GM12878 (cell line): ENCODE measurements at regions not wholly inside any gene's neighbourhood (a gene's known extent, or its start where the extent isn't known, plus 50 kb on each side); places are given as distances from the start of the nearest gene placed in this dataset.

Experiments
- ATAC-seq: fragments of 200-7000 bp; cut with Tn5 transposase; 3 replicates; pipeline ENCODE4 v1.9.1; 2020; ENCODE audit warnings: mild to moderate bottlenecking, moderate library complexity
- BruUV-seq: library from RNA; stranded (reverse); fragments of 400-500 nt; replicated peaks from 2 replicates; lab custom pipeline; 2021; lab: Mats Ljungman, UMichigan
- CTCF ChIA-PET: fragments of 300-600 bp; sonication (Branson Sonifier 250); formaldehyde crosslinking; extraction: SDS; loops from one replicate; lab custom pipeline; 2021; ENCODE audit warnings: inconsistent platforms; lab: Yijun Ruan, JAX
- POLR2A ChIA-PET: fragments of 350-600 bp; formaldehyde crosslinking; extraction: SDS; loops from one replicate; lab custom pipeline; 2021; ENCODE audit warnings: inconsistent platforms; lab: Charles Lee
- RAD21 ChIA-PET: fragments of 300-600 bp; sonication (Branson Sonifier 250); formaldehyde crosslinking; loops from one replicate; lab custom pipeline; 2023; ENCODE audit warnings: antibody characterized with exemption; ENCODE audit not compliant: unreplicated experiment; lab: Charles Lee
- SMC1A ChIA-PET: fragments of 300-600 bp; sonication (Branson Sonifier 250); formaldehyde crosslinking; loops from one replicate; lab custom pipeline; 2023; ENCODE audit not compliant: unreplicated experiment, uncharacterized antibody; lab: Charles Lee
- DNase-seq: peaks from one replicate; pipeline ENCODE4 v3.0.0-alpha.2; 2011; ENCODE audit warnings: low read depth, low spot score
- FAIRE-seq: peaks from 3 replicates; lab custom pipeline; 2011; peaks lifted over from hg19 to GRCh38; lab: Jason Lieb, UNC
- H2AFZ ChIP-seq: 2 replicates; pipeline ENCODE4 v1.6.0; 2011; ENCODE audit warnings: low read depth, low read length, control low read depth; ENCODE audit not compliant: control insufficient read depth
- H3K27ac ChIP-seq: 2 replicates; pipeline ENCODE4 v1.5.1; 2011; ENCODE audit warnings: control low read depth; ENCODE audit not compliant: control insufficient read depth, insufficient read depth
- H3K27me3 ChIP-seq, 2 experiments: replicated peaks in 1 of 2; 2 replicates each; pipeline versions ENCODE4 v1.6.0 to v1.6.1; 2011; ENCODE audit warnings: low read length in 1 of 2; ENCODE audit not compliant: control insufficient read depth in 2 of 2, insufficient read depth in 2 of 2
- H3K36me3 ChIP-seq, 2 experiments: 2 replicates each; pipeline ENCODE4 v1.5.1; 2011; ENCODE audit warnings: low read length in 1 of 2; ENCODE audit not compliant: control insufficient read depth in 2 of 2, insufficient read depth in 2 of 2
- H3K4me1 ChIP-seq: 2 replicates; pipeline ENCODE4 v1.6.1; 2011; ENCODE audit warnings: mild to moderate bottlenecking, low read length, moderate library complexity, mixed read lengths; ENCODE audit not compliant: control insufficient read depth, insufficient read depth
- H3K4me2 ChIP-seq: 2 replicates; pipeline ENCODE4 v1.6.0; 2011; ENCODE audit warnings: control low read depth; ENCODE audit not compliant: control insufficient read depth, insufficient read depth
- H3K4me3 ChIP-seq: fragments of 200-600 bp; sonication (generic); 2 replicates; pipeline ENCODE4 v1.5.1; 2016
- H3K79me2 ChIP-seq: 2 replicates; pipeline ENCODE4 v1.6.0; 2011; ENCODE audit warnings: low read length; ENCODE audit not compliant: control insufficient read depth, insufficient read depth
- H3K9ac ChIP-seq: 2 replicates; pipeline ENCODE4 v1.8.0; 2011; ENCODE audit warnings: low read length, control low read depth, mixed read lengths; ENCODE audit not compliant: control insufficient read depth, insufficient read depth
- H3K9me3 ChIP-seq: replicated peaks from 3 replicates; pipeline ENCODE4 v1.5.1; 2011; ENCODE audit warnings: mild to moderate bottlenecking, low read length; ENCODE audit not compliant: control insufficient read depth, insufficient read depth
- H4K20me1 ChIP-seq: 2 replicates; pipeline ENCODE4 v1.6.0; 2011; ENCODE audit not compliant: control insufficient read depth, insufficient read depth
- BACH1 ChIP-seq: fragments of 450-650 bp; IDR thresholded peaks from 2 replicates; pipeline ENCODE4 v1.6.1; 2017; ENCODE audit warnings: mild to moderate bottlenecking, borderline replicate concordance
- CHD2 ChIP-seq: IDR thresholded peaks from 2 replicates; pipeline ENCODE4 v1.6.1; 2011; ENCODE audit warnings: low read depth, low read length, improper control_type of control experiment, borderline replicate concordance
- EED ChIP-seq: sonication (generic); IDR thresholded peaks from 2 replicates; pipeline ENCODE4 v1.6.1; 2016; ENCODE audit warnings: antibody characterized with exemption, low read depth
- FOXK2 ChIP-seq: fragments of 450-650 bp; IDR thresholded peaks from 2 replicates; pipeline ENCODE4 v1.6.1; 2017; ENCODE audit warnings: mild to moderate bottlenecking, moderate library complexity
- GATAD2B ChIP-seq: fragments of 450-650 bp; conservative IDR thresholded peaks from 2 replicates; pipeline ENCODE4 v1.6.1; 2017; ENCODE audit warnings: low read depth, mild to moderate bottlenecking, moderate library complexity
- JUND ChIP-seq: IDR thresholded peaks from 2 replicates; pipeline ENCODE4 v1.6.1; 2012; ENCODE audit warnings: low read depth, mild to moderate bottlenecking, low read length, improper control_type of control experiment, moderate library complexity
- LARP7 ChIP-seq: fragments of 450-650 bp; IDR thresholded peaks from 2 replicates; pipeline ENCODE4 v1.6.1; 2017; ENCODE audit warnings: mild to moderate bottlenecking
- POLR2AphosphoS5 ChIP-seq: IDR thresholded peaks from 2 replicates; pipeline ENCODE4 v1.6.1; 2011; ENCODE audit warnings: mild to moderate bottlenecking, low read length, inconsistent platforms
- RCOR1 ChIP-seq: conservative IDR thresholded peaks from 2 replicates; pipeline ENCODE4 v1.6.1; 2012; ENCODE audit warnings: low read depth, low read length, improper control_type of control experiment
- SREBF1 ChIP-seq: IDR thresholded peaks from 2 replicates; pipeline ENCODE4 v1.6.1; 2012; ENCODE audit warnings: mild to moderate bottlenecking, low read length
- SREBF2 ChIP-seq: IDR thresholded peaks from 2 replicates; pipeline ENCODE4 v1.6.1; 2012; ENCODE audit warnings: mild to moderate bottlenecking, low read length
- WRNIP1 ChIP-seq: IDR thresholded peaks from 2 replicates; pipeline ENCODE4 v1.6.1; 2011; ENCODE audit warnings: low read depth, low read length, improper control_type of control experiment, borderline replicate concordance
- YBX1 ChIP-seq: fragments of 450-650 bp; IDR thresholded peaks from 2 replicates; pipeline ENCODE4 v1.6.1; 2016; ENCODE audit warnings: antibody characterized with exemption
- ZNF207 ChIP-seq: fragments of 450-650 bp; IDR thresholded peaks from 2 replicates; pipeline ENCODE4 v1.6.1; 2014; ENCODE audit warnings: antibody characterized with exemption, mild to moderate bottlenecking, borderline replicate concordance
- ZNF274 ChIP-seq: IDR thresholded peaks from one replicate; pipeline ENCODE4 v1.8.0; 2011; ENCODE audit not compliant: insufficient read length, insufficient read depth
- ZSCAN29 ChIP-seq: fragments of 450-650 bp; IDR thresholded peaks from 2 replicates; pipeline ENCODE4 v1.6.1; 2017; ENCODE audit warnings: mild to moderate bottlenecking, moderate library complexity
- WGBS: methylation state at CpG from one replicate; pipeline ENCODE4 v1.1.6; 2016; ENCODE audit warnings: low lambda C conversion rate; ENCODE audit not compliant: insufficient replicate concordance, insufficient coverage; ENCODE audit errors: missing lambda C conversion rate; 5-methylcytosine and 5-hydroxymethylcytosine counted together
- in situ Hi-C: fragments of 300-500 bp; cut with MboI; formaldehyde crosslinking; loops from 9 replicates; pipeline ENCODE4 v1.14.3; 2018; ENCODE audit warnings: mixed read lengths
- intact Hi-C: fragments of 100-400 bp; cut with micrococcal nuclease; formaldehyde crosslinking; loops from one replicate; pipeline ENCODE4 v1.14.2; 2022; ENCODE audit not compliant: unreplicated experiment
- TF ChIP-seq, protein P1 (sequence below): fragments of 450-650 bp; IDR thresholded peaks from 2 replicates; pipeline ENCODE4 v1.6.1; 2014; ENCODE audit warnings: mild to moderate bottlenecking
- TF ChIP-seq, protein P2 (sequence below): fragments of 450-650 bp; formaldehyde crosslinking; IDR thresholded peaks from 2 replicates; pipeline ENCODE4 v1.4.0; 2022; ENCODE audit warnings: mild to moderate bottlenecking, moderate library complexity

DNA sequence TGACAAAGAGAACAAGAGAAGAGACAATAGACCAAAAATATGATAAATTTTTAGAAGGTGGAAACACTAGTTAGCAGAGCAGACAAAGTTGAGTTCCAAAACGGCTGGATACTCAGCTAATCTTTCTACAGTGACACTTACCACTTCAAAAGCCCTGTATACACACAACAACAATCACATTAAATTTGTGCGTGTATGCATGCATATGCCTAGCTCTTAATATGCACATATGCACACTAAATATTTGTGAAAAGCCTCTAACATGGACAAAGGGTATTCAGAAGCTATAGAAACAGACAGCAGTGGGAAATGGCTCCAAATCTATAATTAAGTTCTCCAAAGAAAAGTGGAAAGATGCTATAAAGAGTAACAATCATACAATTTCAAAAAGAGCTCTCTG, 476.4 kb downstream of the HTR7 start:
- FAIRE-seq (no peak), ATAC-seq (no peak), DNase-seq (no peak)
- Histone ChIP-seq H3K27me3 (no peaks in the 10 kb centered on the region), H2AFZ (no peak overlapping the region), H3K9ac (no peak overlapping the region), H3K4me1 (no peaks in the 10 kb centered on the region), H4K20me1 (no peaks in the 10 kb centered on the region), H3K79me2 (no peaks in the 10 kb centered on the region), H3K9me3 (no peaks in the 10 kb centered on the region), H3K27ac (no peak overlapping the region), H3K4me3 (no peak overlapping the region), H3K36me3 (no peaks in the 10 kb centered on the region), H3K4me2 (no peak overlapping the region)
- BruUV-seq: no TSS peak
- ChIA-PET POLR2A (no interaction called here), CTCF (no interaction called here), RAD21 (no interaction called here), SMC1A (no interaction called here)
- no peak for TF ChIP-seq POLR2AphosphoS5
- no peak for TF ChIP-seq FOXK2
- no peak for TF ChIP-seq SREBF2
- TF ChIP-seq ZNF274: no peak
- no peak for TF ChIP-seq EED
- TF ChIP-seq JUND: no peak
- TF ChIP-seq LARP7: no peak
- no peak for TF ChIP-seq RCOR1
- in situ Hi-C loops: no loop called here
- intact Hi-C loops: no loop called here
- 19% methylated on average over 2 of the region's 2 CpGs for WGBS

DNA sequence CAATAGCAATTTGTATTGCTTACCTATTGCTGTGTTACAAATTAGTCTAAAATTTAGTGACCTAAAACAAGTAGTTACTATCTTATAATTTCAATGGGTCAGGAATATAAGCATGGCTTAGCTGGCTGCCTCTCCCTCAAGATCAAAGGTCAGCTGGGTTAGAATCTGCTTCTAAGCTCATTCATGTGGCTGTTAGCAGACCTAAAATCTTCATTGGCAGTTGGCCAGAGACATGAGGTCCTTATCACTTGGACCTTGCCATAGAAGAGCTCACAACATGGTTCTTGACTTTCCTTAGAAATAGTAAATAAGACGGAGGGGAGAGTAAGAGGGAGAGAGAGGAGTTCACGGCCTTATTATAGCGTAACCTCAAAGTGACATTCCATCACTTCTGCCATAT, 468.0 kb downstream of the HTR7 start:
- H3K9me3 ChIP-seq: no peaks in the 10 kb centered on the region
- ATAC-seq: no peak
- POLR2A ChIA-PET: no interaction called here
- TF ChIP-seq SREBF1 (no peak), WRNIP1 (no peak), SREBF2 (no peak), CHD2 (no peak), YBX1 (no peak), RCOR1 (no peak), BACH1 (no peak), GATAD2B (no peak), ZNF207 (no peak), ZSCAN29 (no peak)
- TF ChIP-seq, protein P1, sequence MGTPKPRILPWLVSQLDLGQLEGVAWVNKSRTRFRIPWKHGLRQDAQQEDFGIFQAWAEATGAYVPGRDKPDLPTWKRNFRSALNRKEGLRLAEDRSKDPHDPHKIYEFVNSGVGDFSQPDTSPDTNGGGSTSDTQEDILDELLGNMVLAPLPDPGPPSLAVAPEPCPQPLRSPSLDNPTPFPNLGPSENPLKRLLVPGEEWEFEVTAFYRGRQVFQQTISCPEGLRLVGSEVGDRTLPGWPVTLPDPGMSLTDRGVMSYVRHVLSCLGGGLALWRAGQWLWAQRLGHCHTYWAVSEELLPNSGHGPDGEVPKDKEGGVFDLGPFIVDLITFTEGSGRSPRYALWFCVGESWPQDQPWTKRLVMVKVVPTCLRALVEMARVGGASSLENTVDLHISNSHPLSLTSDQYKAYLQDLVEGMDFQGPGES: no peak
- TF ChIP-seq, protein P2, sequence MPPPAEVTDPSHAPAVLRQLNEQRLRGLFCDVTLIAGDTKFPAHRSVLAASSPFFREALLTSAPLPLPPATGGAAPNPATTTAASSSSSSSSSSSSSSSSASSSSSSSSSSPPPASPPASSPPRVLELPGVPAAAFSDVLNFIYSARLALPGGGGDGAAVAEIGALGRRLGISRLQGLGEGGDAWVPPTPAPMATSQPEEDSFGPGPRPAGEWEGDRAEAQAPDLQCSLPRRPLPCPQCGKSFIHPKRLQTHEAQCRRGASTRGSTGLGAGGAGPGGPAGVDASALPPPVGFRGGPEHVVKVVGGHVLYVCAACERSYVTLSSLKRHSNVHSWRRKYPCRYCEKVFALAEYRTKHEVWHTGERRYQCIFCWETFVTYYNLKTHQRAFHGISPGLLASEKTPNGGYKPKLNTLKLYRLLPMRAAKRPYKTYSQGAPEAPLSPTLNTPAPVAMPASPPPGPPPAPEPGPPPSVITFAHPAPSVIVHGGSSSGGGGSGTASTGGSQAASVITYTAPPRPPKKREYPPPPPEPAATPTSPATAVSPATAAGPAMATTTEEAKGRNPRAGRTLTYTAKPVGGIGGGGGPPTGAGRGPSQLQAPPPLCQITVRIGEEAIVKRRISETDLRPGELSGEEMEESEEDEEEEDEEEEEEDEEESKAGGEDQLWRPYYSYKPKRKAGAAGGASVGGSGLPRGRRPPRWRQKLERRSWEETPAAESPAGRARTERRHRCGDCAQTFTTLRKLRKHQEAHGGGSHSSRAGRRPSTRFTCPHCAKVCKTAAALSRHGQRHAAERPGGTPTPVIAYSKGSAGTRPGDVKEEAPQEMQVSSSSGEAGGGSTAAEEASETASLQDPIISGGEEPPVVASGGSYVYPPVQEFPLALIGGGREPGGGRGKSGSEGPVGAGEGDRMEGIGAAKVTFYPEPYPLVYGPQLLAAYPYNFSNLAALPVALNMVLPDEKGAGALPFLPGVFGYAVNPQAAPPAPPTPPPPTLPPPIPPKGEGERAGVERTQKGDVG (CRISPR knock-in tag): no peak

More for the DNA sequence above, 468.0 kb downstream of the HTR7 start:
- Histone ChIP-seq H3K4me3 (no peak overlapping the region), H3K4me2 (no peak overlapping the region), H2AFZ (no peak overlapping the region), H4K20me1 (no peaks in the 10 kb centered on the region), H3K27ac (no peak overlapping the region), H3K27me3 (no peaks in the 10 kb centered on the region), H3K9ac (no peak overlapping the region), H3K4me1 (no peaks in the 10 kb centered on the region), H3K36me3 (no peaks in the 10 kb centered on the region), H3K79me2 (no peaks in the 10 kb centered on the region)
- BruUV-seq: no TSS peak
- in situ Hi-C loops (no loop called here), intact Hi-C loops (no loop called here)
- 59% methylated on average over 3 of the region's 3 CpGs for WGBS
- DNase-seq: no peak
- FAIRE-seq: no peak
- RAD21 ChIA-PET: no interaction called here
- SMC1A ChIA-PET: interaction anchor here (1.6 to 1.7 kb wide), 2 partner anchors 10 to 16 kb away, joined by 4 to 5 read pairs; no protein-coding TSS in a partner anchor
- CTCF ChIA-PET: no interaction called here
